ENCODE measurements at regions not wholly inside any gene's neighbourhood (a gene's known extent, or its start where the extent isn't known, plus 50 kb on each side); places are given as distances from the start of the nearest gene placed in this dataset.

DNA sequence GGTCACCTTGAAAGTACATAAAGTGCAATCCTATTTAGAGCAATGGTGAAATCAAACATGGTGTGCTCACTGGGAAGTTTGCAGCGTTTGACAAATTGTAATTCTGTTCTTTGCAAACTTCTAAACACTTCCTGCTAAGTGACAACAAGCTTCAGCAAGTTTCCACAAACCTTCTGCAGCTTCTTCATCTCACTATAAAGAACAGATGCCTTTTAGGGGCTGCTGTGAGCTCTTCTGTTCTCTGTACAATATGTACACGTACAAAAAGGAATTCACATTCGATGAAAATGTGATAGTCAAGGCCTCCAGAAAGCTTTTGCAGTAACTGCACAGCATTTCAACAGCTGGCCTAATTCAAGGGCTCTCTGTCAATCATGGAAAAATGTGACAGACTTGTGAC is 543.1 kb downstream of the CETN3 start:
- H3K27me3 ChIP-seq (ENCODE audit: control insufficient read depth, insufficient read depth, low read length) = no peaks in the 10 kb centered on the region
- DNase-seq = no peak
- no peaks in the 10 kb centered on the region for H3K9me3 ChIP-seq (ENCODE audit: control insufficient read depth in 2 of 3, insufficient read depth in 1 of 3, low read length in 3 of 3)
- no peaks in the 10 kb centered on the region for H3K36me3 ChIP-seq (ENCODE audit: control insufficient read depth in 2 of 3, insufficient read depth in 3 of 3, low read length in 3 of 3)
- TF ChIP-seq, protein P1, sequence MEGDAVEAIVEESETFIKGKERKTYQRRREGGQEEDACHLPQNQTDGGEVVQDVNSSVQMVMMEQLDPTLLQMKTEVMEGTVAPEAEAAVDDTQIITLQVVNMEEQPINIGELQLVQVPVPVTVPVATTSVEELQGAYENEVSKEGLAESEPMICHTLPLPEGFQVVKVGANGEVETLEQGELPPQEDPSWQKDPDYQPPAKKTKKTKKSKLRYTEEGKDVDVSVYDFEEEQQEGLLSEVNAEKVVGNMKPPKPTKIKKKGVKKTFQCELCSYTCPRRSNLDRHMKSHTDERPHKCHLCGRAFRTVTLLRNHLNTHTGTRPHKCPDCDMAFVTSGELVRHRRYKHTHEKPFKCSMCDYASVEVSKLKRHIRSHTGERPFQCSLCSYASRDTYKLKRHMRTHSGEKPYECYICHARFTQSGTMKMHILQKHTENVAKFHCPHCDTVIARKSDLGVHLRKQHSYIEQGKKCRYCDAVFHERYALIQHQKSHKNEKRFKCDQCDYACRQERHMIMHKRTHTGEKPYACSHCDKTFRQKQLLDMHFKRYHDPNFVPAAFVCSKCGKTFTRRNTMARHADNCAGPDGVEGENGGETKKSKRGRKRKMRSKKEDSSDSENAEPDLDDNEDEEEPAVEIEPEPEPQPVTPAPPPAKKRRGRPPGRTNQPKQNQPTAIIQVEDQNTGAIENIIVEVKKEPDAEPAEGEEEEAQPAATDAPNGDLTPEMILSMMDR (IDR thresholded peaks at IDR 0.05; ENCODE audit: borderline replicate concordance, extremely low read depth, insufficient read depth) = no peak
- no peak overlapping the region for H3K4me3 ChIP-seq (ENCODE audit: low read length in 3 of 3)
- no peak for FAIRE-seq
- H3K9ac ChIP-seq (ENCODE audit: low read length in 3 of 3) = no peak overlapping the region
- H3K4me1 ChIP-seq (ENCODE audit: control insufficient read depth in 2 of 3, insufficient read depth in 2 of 3, low read depth in 1 of 3, low read length in 3 of 3) = no peaks in the 10 kb centered on the region
- H3K27ac ChIP-seq (ENCODE audit: low read depth in 2 of 2, low read length in 2 of 2) = no peak overlapping the region
- intact Hi-C loops (cut with DNase I) = no loop called here

DNA sequence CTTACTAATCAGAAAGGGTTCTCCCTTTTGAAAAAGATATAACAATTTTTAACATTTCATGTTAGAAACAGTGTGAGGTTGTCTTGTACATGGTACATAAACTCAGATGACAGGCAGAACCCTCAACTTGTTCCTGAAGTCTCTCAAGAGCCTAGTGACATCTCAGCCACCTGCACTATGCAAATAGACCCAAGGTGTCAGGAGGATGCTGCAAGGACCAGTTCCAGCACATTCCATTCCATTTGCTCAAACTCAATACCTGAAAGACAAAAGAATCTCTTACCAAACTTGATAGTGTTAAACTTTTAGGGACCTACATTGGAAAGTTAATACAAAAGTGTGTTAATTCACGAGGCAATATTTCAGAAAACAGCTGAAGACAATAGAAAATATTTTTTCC is 544.6 kb downstream of the CETN3 start:
- intact Hi-C loops (cut with DNase I) = no loop called here
- TF ChIP-seq, protein P1 (IDR thresholded peaks at IDR 0.05; ENCODE audit: borderline replicate concordance, extremely low read depth, insufficient read depth) = no peak
- no peak overlapping the region for H3K9ac ChIP-seq (ENCODE audit: low read length in 3 of 3)
- no peak for DNase-seq
- H3K27ac ChIP-seq (ENCODE audit: low read depth in 2 of 2, low read length in 2 of 2) = no peak overlapping the region
- FAIRE-seq = no peak
- no peaks in the 10 kb centered on the region for H3K4me1 ChIP-seq (ENCODE audit: control insufficient read depth in 2 of 3, insufficient read depth in 2 of 3, low read depth in 1 of 3, low read length in 3 of 3)
- no peak overlapping the region for H3K4me3 ChIP-seq (ENCODE audit: low read length in 3 of 3)
- H3K36me3 ChIP-seq (ENCODE audit: control insufficient read depth in 2 of 3, insufficient read depth in 3 of 3, low read length in 3 of 3) = no peaks in the 10 kb centered on the region
- no peaks in the 10 kb centered on the region for H3K27me3 ChIP-seq (ENCODE audit: control insufficient read depth, insufficient read depth, low read length)
- H3K9me3 ChIP-seq (ENCODE audit: control insufficient read depth in 2 of 3, insufficient read depth in 1 of 3, low read length in 3 of 3) = no peaks in the 10 kb centered on the region

DNA sequence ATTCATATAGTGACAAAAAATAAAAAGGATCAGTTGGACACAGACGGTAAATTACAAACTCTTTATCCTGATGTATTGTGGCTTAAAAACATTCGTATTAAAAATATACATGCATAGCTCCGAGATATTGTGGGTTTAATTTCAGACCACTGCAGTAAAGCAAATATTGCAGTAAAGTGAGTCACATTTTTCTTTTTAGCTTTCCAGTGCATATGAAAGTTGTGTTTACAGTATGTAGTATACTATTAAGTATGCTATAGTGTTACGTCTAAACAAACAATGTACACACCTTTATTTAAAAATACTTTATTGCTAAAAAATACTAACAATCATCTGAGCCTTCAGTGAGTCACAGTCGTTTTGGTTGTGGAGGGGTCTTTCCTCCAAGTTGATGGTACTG is 551.8 kb downstream of the CETN3 start:
- Histone ChIP-seq H3K4me1 (ENCODE audit: control insufficient read depth in 2 of 3, insufficient read depth in 2 of 3, low read depth in 1 of 3, low read length in 3 of 3) (no peaks in the 10 kb centered on the region), H3K4me3 (ENCODE audit: low read length in 3 of 3) (no peak overlapping the region), H3K27ac (ENCODE audit: low read depth in 2 of 2, low read length in 2 of 2) (no peak overlapping the region), H3K9me3 (ENCODE audit: control insufficient read depth in 2 of 3, insufficient read depth in 1 of 3, low read length in 3 of 3) (no peaks in the 10 kb centered on the region), H3K9ac (ENCODE audit: low read length in 3 of 3) (no peak overlapping the region), H3K27me3 (ENCODE audit: control insufficient read depth, insufficient read depth, low read length) (no peaks in the 10 kb centered on the region), H3K36me3 (ENCODE audit: control insufficient read depth in 2 of 3, insufficient read depth in 3 of 3, low read length in 3 of 3) (no peaks in the 10 kb centered on the region)
- no peak for FAIRE-seq
- TF ChIP-seq, protein P1 (IDR thresholded peaks at IDR 0.05; ENCODE audit: borderline replicate concordance, extremely low read depth, insufficient read depth) = no peak
- DNase-seq = no peak
- intact Hi-C loops (cut with DNase I) = no loop called here

DNA sequence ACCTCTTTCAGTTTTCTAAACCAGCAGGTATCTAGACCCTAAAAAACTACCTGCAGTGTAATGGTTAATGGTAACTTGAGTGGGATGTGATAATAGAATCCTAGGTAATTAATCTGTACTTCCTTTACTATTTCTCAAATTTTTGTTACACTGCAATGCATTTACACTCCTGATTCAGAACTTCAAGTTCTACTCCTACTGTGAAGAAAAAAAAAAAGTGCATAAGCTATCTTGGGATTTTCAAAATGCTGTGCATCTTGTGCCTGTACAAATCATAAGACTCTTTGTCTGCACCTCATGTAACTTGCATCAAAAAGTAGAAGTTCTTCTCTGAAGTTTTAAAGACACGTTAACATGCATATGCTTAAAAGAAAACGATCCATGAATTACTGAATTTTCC is 554.1 kb downstream of the CETN3 start:
- FAIRE-seq = no peak

More for the DNA sequence above, 554.1 kb downstream of the CETN3 start:
- TF ChIP-seq, protein P1 (IDR thresholded peaks at IDR 0.05; ENCODE audit: borderline replicate concordance, extremely low read depth, insufficient read depth) = no peak
- no peak overlapping the region for H3K4me3 ChIP-seq (ENCODE audit: low read length in 3 of 3)
- intact Hi-C loops (cut with DNase I) = no loop called here
- no peaks in the 10 kb centered on the region for H3K9me3 ChIP-seq (ENCODE audit: control insufficient read depth in 2 of 3, insufficient read depth in 1 of 3, low read length in 3 of 3)
- no peak for DNase-seq
- H3K4me1 ChIP-seq (ENCODE audit: control insufficient read depth in 2 of 3, insufficient read depth in 2 of 3, low read depth in 1 of 3, low read length in 3 of 3) = no peaks in the 10 kb centered on the region
- no peak overlapping the region for H3K27ac ChIP-seq (ENCODE audit: low read depth in 2 of 2, low read length in 2 of 2)
- no peaks in the 10 kb centered on the region for H3K36me3 ChIP-seq (ENCODE audit: control insufficient read depth in 2 of 3, insufficient read depth in 3 of 3, low read length in 3 of 3)
- H3K9ac ChIP-seq (ENCODE audit: low read length in 3 of 3) = no peak overlapping the region
- H3K27me3 ChIP-seq (ENCODE audit: control insufficient read depth, insufficient read depth, low read length) = no peaks in the 10 kb centered on the region
